GM23338 (cell line): ENCODE measurements at regions not wholly inside any gene's neighbourhood (a gene's known extent, or its start where the extent isn't known, plus 50 kb on each side); places are given as distances from the start of the nearest gene placed in this dataset.

ENCODE experiments used
- ATAC-seq: fragments of 200-7000 bp; cut with Tn5 transposase; 3 replicates; pipeline ENCODE4 v1.9.1; 2020
- DNase-seq: peaks from one replicate; pipeline ENCODE4 v3.0.0-alpha.2; 2015; ENCODE audit warnings: low spot score
- H2AFZ ChIP-seq: fragments of 200-600 bp; sonication (generic); 2 replicates; pipeline ENCODE4 v1.8.0; 2016; ENCODE audit warnings: antibody characterized with exemption, mild to moderate bottlenecking, moderate library complexity
- H3F3A ChIP-seq: fragments of 200-600 bp; sonication (generic); replicated peaks from 2 replicates; pipeline ENCODE4 v1.8.0; 2017; ENCODE audit warnings: antibody characterized with exemption, mixed run types, low read depth
- H3K27ac ChIP-seq: fragments of 200-600 bp; sonication (generic); 2 replicates; pipeline ENCODE4 v1.6.1; 2016; ENCODE audit warnings: low read depth
- H3K27me3 ChIP-seq: fragments of 200-600 bp; sonication (generic); 2 replicates; pipeline ENCODE4 v1.8.0; 2016; ENCODE audit warnings: mild to moderate bottlenecking, mixed run types, moderate library complexity; ENCODE audit not compliant: insufficient read depth
- H3K36me3 ChIP-seq: fragments of 200-600 bp; sonication (generic); 2 replicates; pipeline ENCODE4 v1.8.0; 2016; ENCODE audit warnings: mild to moderate bottlenecking; ENCODE audit not compliant: insufficient read depth
- H3K4me1 ChIP-seq: fragments of 200-600 bp; sonication (generic); 2 replicates; pipeline ENCODE4 v1.8.0; 2016; ENCODE audit warnings: mild to moderate bottlenecking, moderate library complexity; ENCODE audit not compliant: insufficient read depth
- H3K4me2 ChIP-seq: fragments of 200-600 bp; sonication (generic); 2 replicates; pipeline ENCODE4 v1.7.1; 2017; ENCODE audit warnings: mixed run types
- H3K4me3 ChIP-seq: fragments of 200-600 bp; sonication (generic); 2 replicates; pipeline ENCODE4 v1.6.1; 2016; ENCODE audit warnings: mixed run types
- H3K79me2 ChIP-seq: fragments of 200-600 bp; sonication (generic); replicated peaks from 2 replicates; pipeline ENCODE4 v1.8.0; 2017; ENCODE audit warnings: mild to moderate bottlenecking; ENCODE audit not compliant: insufficient read depth
- H3K9me2 ChIP-seq: fragments of 200-600 bp; sonication (generic); 2 replicates; pipeline ENCODE4 v1.8.0; 2017; ENCODE audit not compliant: insufficient read depth
- H4K20me1 ChIP-seq: fragments of 200-600 bp; sonication (generic); replicated peaks from 2 replicates; pipeline ENCODE4 v1.8.0; 2017; ENCODE audit warnings: mild to moderate bottlenecking; ENCODE audit not compliant: insufficient read depth
- H3K27ac Mint-ChIP-seq: 2 replicates; pipeline ENCODE4 v1.8.0; 2020; ENCODE audit warnings: inconsistent platforms, mild to moderate bottlenecking, moderate library complexity, mixed read lengths
- H3K27me3 Mint-ChIP-seq: 3 replicates; pipeline ENCODE4 v1.8.0; 2022; ENCODE audit warnings: low read depth, mild to moderate bottlenecking, moderate library complexity, mixed read lengths, inconsistent platforms; ENCODE audit not compliant: insufficient read depth, poor library complexity
- H3K36me3 Mint-ChIP-seq: 3 replicates; pipeline ENCODE4 v1.8.0; 2021; ENCODE audit warnings: low read depth, mild to moderate bottlenecking, inconsistent platforms, moderate library complexity, mixed read lengths
- H3K4me1 Mint-ChIP-seq: 3 replicates; pipeline ENCODE4 v1.8.0; 2020; ENCODE audit warnings: mild to moderate bottlenecking, inconsistent platforms, mixed read lengths
- H3K4me3 Mint-ChIP-seq: 3 replicates; pipeline ENCODE4 v1.8.0; 2021; ENCODE audit warnings: moderate library complexity, mild to moderate bottlenecking, inconsistent platforms, mixed read lengths
- H3K9me3 Mint-ChIP-seq: 3 replicates; pipeline ENCODE4 v1.8.0; 2020; ENCODE audit warnings: moderate library complexity, mild to moderate bottlenecking, inconsistent platforms, mixed read lengths
- CREB1 ChIP-seq: fragments of 250-450 bp; sonication (Bioruptor Pico); IDR thresholded peaks from 2 replicates; pipeline ENCODE4 v1.5.0; 2020; ENCODE audit warnings: low read depth, mild to moderate bottlenecking, moderate library complexity
- CTCF ChIP-seq, 2 experiments: fragments of 200-600 bp in 1 of 2; sonication (generic) in 1 of 2; conservative IDR thresholded peaks; 2 replicates each; pipeline versions ENCODE4 v1.5.1 to v1.6.1; 2016 to 2017; ENCODE audit warnings: antibody characterized with exemption in 2 of 2, low read depth in 2 of 2, mild to moderate bottlenecking in 2 of 2, moderate library complexity in 1 of 2
- ETS1 ChIP-seq: IDR thresholded peaks from 2 replicates; pipeline ENCODE4 v1.6.1; 2016; ENCODE audit warnings: antibody characterized with exemption
- EZH2 ChIP-seq: fragments of 200-600 bp; sonication (generic); IDR thresholded peaks from one replicate; pipeline ENCODE4 v1.8.0; 2017; ENCODE audit warnings: antibody characterized with exemption, mild to moderate bottlenecking, low read depth; ENCODE audit not compliant: unreplicated experiment
- EZH2phosphoT487 ChIP-seq: fragments of 200-600 bp; sonication (generic); IDR thresholded peaks from one replicate; pipeline ENCODE4 v1.8.1; 2018; ENCODE audit warnings: antibody characterized with exemption; ENCODE audit not compliant: unreplicated experiment
- JUNB ChIP-seq: IDR thresholded peaks from one replicate; pipeline ENCODE4 v1.6.1; 2016; ENCODE audit warnings: antibody characterized with exemption; ENCODE audit not compliant: unreplicated experiment
- NANOG ChIP-seq: IDR thresholded peaks from 2 replicates; pipeline ENCODE4 v1.6.1; 2016; ENCODE audit warnings: antibody characterized with exemption, borderline replicate concordance
- POLR2AphosphoS5 ChIP-seq: IDR thresholded peaks from 2 replicates; pipeline ENCODE4 v1.6.1; 2016; ENCODE audit warnings: antibody characterized with exemption, low read depth
- REST ChIP-seq: IDR thresholded peaks from one replicate; pipeline ENCODE4 v1.6.1; 2018; ENCODE audit warnings: antibody characterized with exemption; ENCODE audit not compliant: unreplicated experiment
- STAT1 ChIP-seq: IDR thresholded peaks from one replicate; pipeline ENCODE4 v1.6.1; 2016; ENCODE audit warnings: antibody characterized with exemption; ENCODE audit not compliant: unreplicated experiment
- ZNF114 ChIP-seq: fragments of 250-450 bp; sonication (Bioruptor Pico); IDR thresholded peaks from 2 replicates; pipeline ENCODE4 v1.5.0; 2020; ENCODE audit warnings: mild to moderate bottlenecking, moderate library complexity
- ZNF331 ChIP-seq: fragments of 250-450 bp; sonication (Bioruptor Pico); IDR thresholded peaks from 2 replicates; pipeline ENCODE4 v1.5.0; 2020; ENCODE audit warnings: low read depth, mild to moderate bottlenecking, moderate library complexity
- TF ChIP-seq, protein P1 (sequence below): fragments of 250-450 bp; sonication (Bioruptor Pico); IDR thresholded peaks from 2 replicates; pipeline ENCODE4 v1.5.0; 2020; ENCODE audit warnings: mild to moderate bottlenecking, moderate library complexity

- H3K4me2 ChIP-seq = no peak overlapping the region
- no peaks in the 10 kb centered on the region for H4K20me1 ChIP-seq
- no peaks in the 10 kb centered on the region for H3K27me3 ChIP-seq
- no peaks in the 10 kb centered on the region for H3K4me1 ChIP-seq
- no peaks in the 10 kb centered on the region for H3F3A ChIP-seq
- no peak overlapping the region for H3K27ac Mint-ChIP-seq
- TF ChIP-seq JUNB = no peak
- no peak for TF ChIP-seq CREB1
- no peak for TF ChIP-seq CTCF (conservative IDR thresholded peaks at IDR 0.05; ENCODE audit: low read depth in 2 of 2)
- TF ChIP-seq, protein P1, sequence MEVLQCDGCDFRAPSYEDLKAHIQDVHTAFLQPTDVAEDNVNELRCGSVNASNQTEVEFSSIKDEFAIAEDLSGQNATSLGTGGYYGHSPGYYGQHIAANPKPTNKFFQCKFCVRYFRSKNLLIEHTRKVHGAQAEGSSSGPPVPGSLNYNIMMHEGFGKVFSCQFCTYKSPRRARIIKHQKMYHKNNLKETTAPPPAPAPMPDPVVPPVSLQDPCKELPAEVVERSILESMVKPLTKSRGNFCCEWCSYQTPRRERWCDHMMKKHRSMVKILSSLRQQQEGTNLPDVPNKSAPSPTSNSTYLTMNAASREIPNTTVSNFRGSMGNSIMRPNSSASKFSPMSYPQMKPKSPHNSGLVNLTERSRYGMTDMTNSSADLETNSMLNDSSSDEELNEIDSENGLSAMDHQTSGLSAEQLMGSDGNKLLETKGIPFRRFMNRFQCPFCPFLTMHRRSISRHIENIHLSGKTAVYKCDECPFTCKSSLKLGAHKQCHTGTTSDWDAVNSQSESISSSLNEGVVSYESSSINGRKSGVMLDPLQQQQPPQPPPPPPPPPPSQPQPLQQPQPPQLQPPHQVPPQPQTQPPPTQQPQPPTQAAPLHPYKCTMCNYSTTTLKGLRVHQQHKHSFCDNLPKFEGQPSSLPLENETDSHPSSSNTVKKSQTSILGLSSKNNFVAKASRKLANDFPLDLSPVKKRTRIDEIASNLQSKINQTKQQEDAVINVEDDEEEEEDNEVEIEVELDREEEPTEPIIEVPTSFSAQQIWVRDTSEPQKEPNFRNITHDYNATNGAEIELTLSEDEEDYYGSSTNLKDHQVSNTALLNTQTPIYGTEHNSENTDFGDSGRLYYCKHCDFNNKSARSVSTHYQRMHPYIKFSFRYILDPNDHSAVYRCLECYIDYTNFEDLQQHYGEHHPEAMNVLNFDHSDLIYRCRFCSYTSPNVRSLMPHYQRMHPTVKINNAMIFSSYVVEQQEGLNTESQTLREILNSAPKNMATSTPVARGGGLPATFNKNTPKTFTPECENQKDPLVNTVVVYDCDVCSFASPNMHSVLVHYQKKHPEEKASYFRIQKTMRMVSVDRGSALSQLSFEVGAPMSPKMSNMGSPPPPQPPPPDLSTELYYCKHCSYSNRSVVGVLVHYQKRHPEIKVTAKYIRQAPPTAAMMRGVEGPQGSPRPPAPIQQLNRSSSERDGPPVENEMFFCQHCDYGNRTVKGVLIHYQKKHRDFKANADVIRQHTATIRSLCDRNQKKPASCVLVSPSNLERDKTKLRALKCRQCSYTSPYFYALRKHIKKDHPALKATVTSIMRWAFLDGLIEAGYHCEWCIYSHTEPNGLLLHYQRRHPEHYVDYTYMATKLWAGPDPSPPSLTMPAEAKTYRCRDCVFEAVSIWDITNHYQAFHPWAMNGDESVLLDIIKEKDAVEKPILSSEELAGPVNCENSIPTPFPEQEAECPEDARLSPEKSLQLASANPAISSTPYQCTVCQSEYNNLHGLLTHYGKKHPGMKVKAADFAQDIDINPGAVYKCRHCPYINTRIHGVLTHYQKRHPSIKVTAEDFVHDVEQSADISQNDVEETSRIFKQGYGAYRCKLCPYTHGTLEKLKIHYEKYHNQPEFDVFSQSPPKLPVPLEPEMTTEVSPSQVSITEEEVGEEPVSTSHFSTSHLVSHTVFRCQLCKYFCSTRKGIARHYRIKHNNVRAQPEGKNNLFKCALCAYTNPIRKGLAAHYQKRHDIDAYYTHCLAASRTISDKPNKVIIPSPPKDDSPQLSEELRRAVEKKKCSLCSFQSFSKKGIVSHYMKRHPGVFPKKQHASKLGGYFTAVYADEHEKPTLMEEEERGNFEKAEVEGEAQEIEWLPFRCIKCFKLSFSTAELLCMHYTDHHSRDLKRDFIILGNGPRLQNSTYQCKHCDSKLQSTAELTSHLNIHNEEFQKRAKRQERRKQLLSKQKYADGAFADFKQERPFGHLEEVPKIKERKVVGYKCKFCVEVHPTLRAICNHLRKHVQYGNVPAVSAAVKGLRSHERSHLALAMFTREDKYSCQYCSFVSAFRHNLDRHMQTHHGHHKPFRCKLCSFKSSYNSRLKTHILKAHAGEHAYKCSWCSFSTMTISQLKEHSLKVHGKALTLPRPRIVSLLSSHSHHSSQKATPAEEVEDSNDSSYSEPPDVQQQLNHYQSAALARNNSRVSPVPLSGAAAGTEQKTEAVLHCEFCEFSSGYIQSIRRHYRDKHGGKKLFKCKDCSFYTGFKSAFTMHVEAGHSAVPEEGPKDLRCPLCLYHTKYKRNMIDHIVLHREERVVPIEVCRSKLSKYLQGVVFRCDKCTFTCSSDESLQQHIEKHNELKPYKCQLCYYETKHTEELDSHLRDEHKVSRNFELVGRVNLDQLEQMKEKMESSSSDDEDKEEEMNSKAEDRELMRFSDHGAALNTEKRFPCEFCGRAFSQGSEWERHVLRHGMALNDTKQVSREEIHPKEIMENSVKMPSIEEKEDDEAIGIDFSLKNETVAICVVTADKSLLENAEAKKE = no peak
- no peak for TF ChIP-seq ZNF331
- TF ChIP-seq ETS1 = no peak
- no peak for TF ChIP-seq ZNF114 (CRISPR knock-in tag)
- TF ChIP-seq NANOG = no peak
- no peak for TF ChIP-seq EZH2phosphoT487
- no peak for TF ChIP-seq STAT1
- TF ChIP-seq POLR2AphosphoS5 = no peak
- TF ChIP-seq EZH2 = no peak
- no peak for TF ChIP-seq REST
- no peaks in the 10 kb centered on the region for H3K9me3 Mint-ChIP-seq
- H3K4me3 Mint-ChIP-seq = no peak overlapping the region
- H3K36me3 ChIP-seq = no peaks in the 10 kb centered on the region
- DNase-seq (no peak), ATAC-seq (no peak)
- peaks cover 12% of the 10 kb centered on the region for H3K9me2 ChIP-seq
- H3K36me3 Mint-ChIP-seq = no peaks in the 10 kb centered on the region
- no peak overlapping the region for H2AFZ ChIP-seq
- no peaks in the 10 kb centered on the region for H3K27me3 Mint-ChIP-seq
- H3K79me2 ChIP-seq = no peaks in the 10 kb centered on the region
- peaks cover 9% of the 10 kb centered on the region; the same call in 2 of the 3 replicates for H3K4me1 Mint-ChIP-seq
- H3K4me3 ChIP-seq = no peak overlapping the region
- no peak overlapping the region for H3K27ac ChIP-seq
Measured at GRCh38 chr6:23533311-23533710, 592.7 kb upstream of the NRSN1 start.
